ENCODE measurements at regions not wholly inside any gene's neighbourhood (a gene's known extent, or its start where the extent isn't known, plus 50 kb on each side); places are given as distances from the start of the nearest gene placed in this dataset.
"Not testable (repeated sequence)": the region's sequence is repeated elsewhere in the genome, so short reads cannot be mapped to it uniquely, and the experiment has no call there.

DNA sequence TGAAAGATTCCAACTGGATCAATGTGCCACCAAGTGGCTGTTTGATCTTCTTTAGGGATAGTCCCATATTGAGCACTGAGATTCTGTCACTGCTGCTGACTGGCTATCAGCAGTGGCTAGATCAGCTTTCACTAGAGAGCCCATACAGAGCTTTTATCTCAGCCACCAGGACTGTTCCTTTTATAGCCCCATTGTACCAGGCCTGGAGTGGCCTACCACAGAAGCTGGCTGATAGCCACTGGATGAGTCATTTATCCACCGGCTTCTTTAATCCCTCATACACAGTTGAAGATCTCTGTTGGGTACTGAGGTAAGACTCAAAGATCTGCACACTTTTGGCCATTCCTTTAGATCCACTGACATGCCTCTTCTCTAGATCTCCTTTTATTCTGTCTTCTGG lies 1101.1 kb downstream of the SORCS3 start:
- intact Hi-C loops (cut with DNase I) = no loop called here
- Histone ChIP-seq H3K27ac (no peak overlapping the region), H3K9me3 (replicated peaks in 1 of 3) (no peaks in the 10 kb centered on the region), H3K27me3 (no peaks in the 10 kb centered on the region), H3K36me3 (replicated peaks in 1 of 2) (no peaks in the 10 kb centered on the region), H3K4me3 (no peak overlapping the region), H3K4me1 (replicated peaks in 1 of 2) (no peaks in the 10 kb centered on the region)
- 49 to 64% (median 51%) methylated on average over 1 of the region's 1 CpG for WGBS, 4 donors
- peak in 4 of 7 donors; percentile 9 to 19 (median 14) for DNase-seq
- TF ChIP-seq POLR2A (IDR thresholded peaks at IDR 0.05) = no peak
- TF ChIP-seq, protein P1, sequence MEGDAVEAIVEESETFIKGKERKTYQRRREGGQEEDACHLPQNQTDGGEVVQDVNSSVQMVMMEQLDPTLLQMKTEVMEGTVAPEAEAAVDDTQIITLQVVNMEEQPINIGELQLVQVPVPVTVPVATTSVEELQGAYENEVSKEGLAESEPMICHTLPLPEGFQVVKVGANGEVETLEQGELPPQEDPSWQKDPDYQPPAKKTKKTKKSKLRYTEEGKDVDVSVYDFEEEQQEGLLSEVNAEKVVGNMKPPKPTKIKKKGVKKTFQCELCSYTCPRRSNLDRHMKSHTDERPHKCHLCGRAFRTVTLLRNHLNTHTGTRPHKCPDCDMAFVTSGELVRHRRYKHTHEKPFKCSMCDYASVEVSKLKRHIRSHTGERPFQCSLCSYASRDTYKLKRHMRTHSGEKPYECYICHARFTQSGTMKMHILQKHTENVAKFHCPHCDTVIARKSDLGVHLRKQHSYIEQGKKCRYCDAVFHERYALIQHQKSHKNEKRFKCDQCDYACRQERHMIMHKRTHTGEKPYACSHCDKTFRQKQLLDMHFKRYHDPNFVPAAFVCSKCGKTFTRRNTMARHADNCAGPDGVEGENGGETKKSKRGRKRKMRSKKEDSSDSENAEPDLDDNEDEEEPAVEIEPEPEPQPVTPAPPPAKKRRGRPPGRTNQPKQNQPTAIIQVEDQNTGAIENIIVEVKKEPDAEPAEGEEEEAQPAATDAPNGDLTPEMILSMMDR (IDR thresholded peaks at IDR 0.05) = no peak

- intact Hi-C loops (cut with DNase I) = no loop called here
- no peak for DNase-seq
- Histone ChIP-seq H3K27me3 (no peaks in the 10 kb centered on the region), H3K4me1 (replicated peaks in 1 of 2) (no peaks in the 10 kb centered on the region), H3K4me3 (no peak overlapping the region), H3K36me3 (replicated peaks in 1 of 2) (no peaks in the 10 kb centered on the region), H3K27ac (no peak overlapping the region), H3K9me3 (replicated peaks in 1 of 3) (no peaks in the 10 kb centered on the region)
- TF ChIP-seq, protein P1 (IDR thresholded peaks at IDR 0.05) = no peak
- TF ChIP-seq POLR2A (IDR thresholded peaks at IDR 0.05) = no peak
- 56 to 65% (median 64%) methylated on average over 2 of the region's 2 CpGs for WGBS, 4 donors
Measured at GRCh38 chr10:105734479-105734878, 1093.4 kb downstream of the SORCS3 start.

DNA sequence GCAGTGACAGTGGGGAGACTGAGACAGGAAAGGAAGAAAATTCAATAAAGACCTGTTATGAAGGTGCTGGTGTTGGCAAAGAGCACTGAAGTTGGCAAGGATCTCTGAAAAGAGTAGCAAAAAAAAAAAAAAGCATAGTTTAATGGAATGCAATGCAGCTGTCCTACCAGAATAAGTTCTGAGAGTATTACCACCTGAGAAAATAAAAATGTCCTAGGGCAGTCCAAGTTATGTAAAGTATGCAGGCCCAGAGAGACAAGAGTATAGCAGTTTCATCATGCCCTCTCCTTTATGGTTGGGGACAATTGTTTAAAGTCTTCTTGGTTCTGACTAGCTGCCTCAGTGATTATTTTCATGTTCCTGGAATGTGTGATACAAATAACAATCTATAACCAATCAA lies 1092.8 kb downstream of the SORCS3 start:
- no peak for DNase-seq
- Histone ChIP-seq H3K27me3 (no peaks in the 10 kb centered on the region), H3K4me1 (replicated peaks in 1 of 2) (no peaks in the 10 kb centered on the region), H3K4me3 (no peak overlapping the region), H3K36me3 (replicated peaks in 1 of 2) (no peaks in the 10 kb centered on the region), H3K9me3 (replicated peaks in 1 of 3) (no peaks in the 10 kb centered on the region), H3K27ac (no peak overlapping the region)
- intact Hi-C loops (cut with DNase I) = no loop called here
- TF ChIP-seq, protein P1 (IDR thresholded peaks at IDR 0.05) = no peak
- TF ChIP-seq POLR2A (IDR thresholded peaks at IDR 0.05) = no peak

GRCh38 chr10:105729428-105729827 lies 1088.3 kb downstream of the SORCS3 start:
- H3K27ac ChIP-seq = no peak overlapping the region
- 41 to 77% (median 55%) methylated on average over 1 of the region's 1 CpG for WGBS, 4 donors
- H3K27me3 ChIP-seq = no peaks in the 10 kb centered on the region
- no peak overlapping the region for H3K4me3 ChIP-seq
- DNase-seq = no peak
- no peaks in the 10 kb centered on the region for H3K36me3 ChIP-seq (replicated peaks in 1 of 2)
- no peak for TF ChIP-seq POLR2A (IDR thresholded peaks at IDR 0.05)
- TF ChIP-seq, protein P1 (IDR thresholded peaks at IDR 0.05) = no peak
- H3K9me3 ChIP-seq (replicated peaks in 1 of 3) = no peaks in the 10 kb centered on the region
- intact Hi-C loops (cut with DNase I) = no loop called here
- no peaks in the 10 kb centered on the region for H3K4me1 ChIP-seq (replicated peaks in 1 of 2)

DNA sequence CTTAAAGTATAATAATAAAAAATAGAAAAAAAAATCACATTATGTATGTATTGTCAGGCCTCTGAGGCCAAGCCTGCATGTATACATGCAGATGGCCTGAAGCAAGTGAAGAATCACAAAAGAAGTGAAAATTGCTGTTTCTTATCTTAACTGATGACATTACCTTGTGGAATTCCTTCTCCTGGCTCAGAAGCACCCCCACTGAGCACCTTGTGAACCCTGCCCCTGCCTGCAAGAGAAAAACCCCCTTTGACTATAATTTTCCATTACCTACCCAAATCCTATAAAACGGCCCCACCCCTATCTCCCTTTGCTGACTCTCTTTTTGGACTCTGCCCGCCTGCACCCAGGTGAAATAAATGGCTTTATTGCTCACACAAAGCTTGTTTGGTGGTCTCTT lies 1086.5 kb downstream of the SORCS3 start:
- H3K27me3 ChIP-seq; DNase-seq; H3K4me1 ChIP-seq (replicated peaks in 1 of 2); H3K27ac ChIP-seq; intact Hi-C loops (cut with DNase I); H3K36me3 ChIP-seq (replicated peaks in 1 of 2); H3K4me3 ChIP-seq; H3K9me3 ChIP-seq (replicated peaks in 1 of 3): not testable (repeated sequence)
- WGBS, 4 donors = 35 to 65% (median 45%) methylated on average over 2 of the region's 2 CpGs

Measured in adrenal gland (tissue), 9 donors.